ENCODE measurements at regions not wholly inside any gene's neighbourhood (a gene's known extent, or its start where the extent isn't known, plus 50 kb on each side); places are given as distances from the start of the nearest gene placed in this dataset.

DNA sequence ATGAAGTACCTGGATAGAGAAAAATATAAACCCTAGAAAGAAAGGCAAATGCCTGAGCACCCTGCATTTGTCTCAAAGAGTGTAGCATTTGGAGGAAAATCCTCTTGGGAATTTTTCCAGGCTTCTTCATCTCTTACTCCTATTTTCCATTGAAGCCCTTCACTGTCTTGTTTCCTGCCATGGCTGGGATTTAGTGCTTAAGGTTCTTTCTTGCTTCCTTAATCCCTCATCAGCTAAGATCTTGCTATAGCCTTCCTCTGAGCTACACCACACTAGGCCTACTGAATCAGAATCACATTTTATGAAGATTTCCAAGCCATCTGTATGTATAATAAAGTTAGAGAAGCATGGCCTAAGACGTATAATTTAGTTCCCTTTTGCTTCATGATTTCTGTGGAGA, 97.5 kb upstream of the PHYHIPL start (continued):
- no peak for TF ChIP-seq ZNF462 (CRISPR knock-in tag; IDR thresholded peaks at IDR 0.05)
- TF ChIP-seq CREB1 (CRISPR knock-in tag; IDR thresholded peaks at IDR 0.05; ENCODE audit: low read depth), result no peak
- TF ChIP-seq EZH2 (IDR thresholded peaks at IDR 0.05; ENCODE audit: low read depth, unreplicated experiment), result no peak
- no peak for TF ChIP-seq CTCF (conservative IDR thresholded peaks at IDR 0.05; ENCODE audit: low read depth in 2 of 2)
- TF ChIP-seq STAT1 (IDR thresholded peaks at IDR 0.05; ENCODE audit: unreplicated experiment), result no peak
- no peak for TF ChIP-seq EZH2phosphoT487 (IDR thresholded peaks at IDR 0.05; ENCODE audit: unreplicated experiment)
- TF ChIP-seq JUNB (IDR thresholded peaks at IDR 0.05; ENCODE audit: unreplicated experiment), result no peak

All from GM23338 (cell line).